GM18511 (cell line): ENCODE measurements at regions not wholly inside any gene's neighbourhood (a gene's known extent, or its start where the extent isn't known, plus 50 kb on each side); places are given as distances from the start of the nearest gene placed in this dataset.
"Not testable (repeated sequence)": the region's sequence is repeated elsewhere in the genome, so short reads cannot be mapped to it uniquely, and the experiment has no call there.

Source experiments
- ATAC-seq: cut with Tn5 transposase; IDR thresholded peaks from one replicate; pipeline ENCODE4 v1.9.1; 2021; ENCODE audit warnings: mild to moderate bottlenecking, moderate library complexity; ENCODE audit not compliant: unreplicated experiment

DNA sequence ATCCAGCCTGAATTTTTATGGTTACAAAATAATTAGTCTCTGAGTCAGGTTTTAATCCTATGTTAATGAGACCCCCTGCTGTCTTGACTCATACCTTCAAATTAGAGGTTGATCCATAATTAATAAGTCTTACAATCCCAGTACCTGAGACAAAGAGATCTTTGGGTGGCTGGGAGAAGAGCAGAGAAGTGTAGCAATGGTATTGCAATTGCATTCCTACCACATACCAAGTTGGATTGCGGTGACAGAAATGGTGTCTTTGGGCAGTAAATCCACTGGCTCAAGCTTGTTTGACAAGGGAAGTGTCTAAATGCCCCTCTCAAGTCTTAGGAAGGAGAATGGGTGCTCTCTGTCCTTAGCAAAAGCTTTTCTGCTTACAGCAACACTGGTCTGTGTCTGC, 150.4 kb downstream of the BTBD3 start:
- no peak for ATAC-seq

GRCh38 chr20:12069181-12069580, 151.5 kb downstream of the BTBD3 start:
- no peak for ATAC-seq

DNA sequence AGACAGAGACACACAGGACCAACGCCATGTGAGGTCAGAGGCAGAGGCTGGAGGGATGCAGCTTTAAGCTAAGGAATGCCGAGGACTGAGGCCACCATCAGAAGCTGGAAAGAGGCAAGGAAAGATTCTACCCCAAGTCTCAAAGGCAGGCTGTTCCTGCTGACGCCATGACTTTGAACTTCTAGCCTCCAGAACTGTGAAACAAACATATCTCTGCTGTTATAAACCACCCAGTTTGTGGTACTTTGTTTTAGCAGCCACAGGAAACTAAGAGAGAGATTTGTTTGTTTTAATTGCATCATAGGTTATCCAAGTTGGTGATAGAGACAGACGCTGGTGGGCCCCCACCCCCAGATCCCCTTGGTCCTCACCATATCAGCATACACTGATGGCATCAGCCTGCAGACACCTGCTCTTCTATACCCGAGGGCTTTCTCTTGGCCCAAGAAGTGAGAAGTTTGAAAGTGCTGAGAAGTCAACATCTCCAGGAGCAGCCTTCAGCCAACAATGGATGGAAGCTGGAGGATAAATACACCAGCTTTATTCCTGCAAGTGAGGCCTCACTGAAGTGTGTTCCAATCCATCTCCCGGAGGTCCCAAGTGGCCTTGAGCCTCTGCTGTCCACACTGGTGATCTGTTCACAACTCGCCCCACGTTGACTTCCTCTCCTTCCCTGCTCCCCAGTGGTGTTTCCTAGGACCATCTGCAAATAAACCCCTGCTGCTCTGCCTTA, 154.7 kb downstream of the BTBD3 start:
- ATAC-seq: no peak

DNA sequence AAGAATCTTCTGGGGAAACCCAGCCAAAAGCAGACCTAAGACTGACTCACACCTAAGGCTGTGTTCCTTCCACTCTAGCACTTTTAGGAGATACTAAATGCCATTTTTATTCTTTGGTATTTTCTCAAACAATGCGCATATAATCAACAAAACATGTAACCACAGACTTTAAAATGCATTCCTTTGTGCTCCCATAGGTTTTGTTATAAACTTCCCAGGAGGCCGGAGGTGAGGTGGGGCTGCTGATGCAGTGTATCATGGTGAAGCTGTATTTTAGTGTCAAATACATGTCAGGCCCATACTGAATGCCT, 155.2 kb downstream of the BTBD3 start:
- ATAC-seq: no peak

GRCh38 chr20:12074111-12074655, 156.5 kb downstream of the BTBD3 start:
- ATAC-seq: no peak

DNA sequence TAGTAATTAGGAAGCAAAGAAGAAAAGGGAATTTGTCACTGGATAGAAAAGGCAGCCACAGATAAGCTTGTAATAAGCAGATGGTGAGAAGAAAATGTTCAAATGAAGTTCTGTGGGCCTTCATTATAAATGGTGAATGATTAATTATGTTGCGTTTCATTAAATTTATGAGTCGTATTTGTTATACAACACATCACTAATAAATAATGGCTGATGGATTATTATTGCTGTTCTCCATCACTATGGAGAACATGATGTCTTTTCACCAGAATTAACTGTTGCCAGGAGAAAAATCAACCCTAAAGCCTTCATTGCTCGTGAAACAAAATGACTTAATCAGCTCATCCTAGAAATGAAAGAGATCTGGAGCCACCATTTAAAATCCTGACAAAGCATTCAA, 158.5 kb downstream of the BTBD3 start:
- no peak for ATAC-seq

DNA sequence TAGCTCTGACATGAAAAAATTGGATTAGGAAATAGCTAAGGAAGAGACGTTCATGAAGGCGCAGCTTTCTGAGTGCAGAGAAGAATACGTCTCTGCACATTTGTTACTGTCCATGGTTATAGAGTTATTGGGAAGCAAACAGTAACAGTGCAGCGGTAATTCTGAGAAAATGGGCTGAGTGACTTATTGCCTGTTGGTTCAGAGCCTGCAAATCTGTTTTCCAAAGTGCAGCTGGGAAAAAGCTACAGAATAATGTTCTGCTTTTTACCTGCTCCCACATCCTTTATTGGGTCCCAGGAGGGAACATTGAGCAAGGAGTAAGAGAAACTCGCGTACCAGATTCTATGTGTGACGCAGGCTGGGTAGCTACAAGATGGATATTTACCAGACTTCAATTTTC, 160.2 kb downstream of the BTBD3 start:
- ATAC-seq: no peak

GRCh38 chr20:12079490-12079889, 161.8 kb downstream of the BTBD3 start:
- no peak for ATAC-seq

DNA sequence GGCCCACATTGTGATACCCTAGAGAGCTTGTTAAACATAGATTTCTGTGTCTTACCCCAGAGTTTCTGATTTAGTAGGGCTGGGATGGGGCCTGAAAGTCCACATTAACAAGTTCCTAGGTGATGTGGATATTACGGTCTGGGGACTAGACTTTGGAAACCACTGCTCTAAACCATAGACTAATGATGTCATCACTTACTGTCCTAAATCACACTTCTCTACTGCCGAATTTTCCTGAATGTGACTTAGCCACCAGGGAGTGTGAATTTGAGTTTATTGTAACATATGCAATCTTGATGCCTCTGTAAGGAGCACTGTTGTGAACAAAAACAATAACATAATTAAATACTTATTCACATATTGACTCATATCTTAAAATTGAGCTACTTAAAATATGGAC, 165.6 kb downstream of the BTBD3 start:
- ATAC-seq: no peak

GRCh38 chr20:12084482-12084881, 166.8 kb downstream of the BTBD3 start:
- ATAC-seq: no peak

DNA sequence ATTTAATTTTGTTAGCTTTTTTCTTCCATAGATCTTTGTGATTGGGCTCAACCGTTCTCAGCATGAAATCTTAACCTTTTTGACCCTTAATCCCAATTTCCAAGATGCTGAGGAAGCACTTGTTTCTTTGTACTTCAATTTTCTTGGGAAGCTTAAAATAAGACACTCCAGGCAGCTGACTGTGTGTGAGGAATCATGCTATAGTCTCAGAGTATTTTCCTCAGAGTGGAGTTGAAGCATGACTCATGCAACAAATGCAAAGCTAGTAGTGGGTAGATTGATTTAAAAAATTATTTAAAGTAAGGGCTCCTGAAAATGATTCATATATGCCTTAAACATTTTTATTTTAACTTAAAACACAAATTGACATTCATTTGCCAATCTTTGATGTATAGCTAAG, 168.7 kb downstream of the BTBD3 start:
- no peak for ATAC-seq

DNA sequence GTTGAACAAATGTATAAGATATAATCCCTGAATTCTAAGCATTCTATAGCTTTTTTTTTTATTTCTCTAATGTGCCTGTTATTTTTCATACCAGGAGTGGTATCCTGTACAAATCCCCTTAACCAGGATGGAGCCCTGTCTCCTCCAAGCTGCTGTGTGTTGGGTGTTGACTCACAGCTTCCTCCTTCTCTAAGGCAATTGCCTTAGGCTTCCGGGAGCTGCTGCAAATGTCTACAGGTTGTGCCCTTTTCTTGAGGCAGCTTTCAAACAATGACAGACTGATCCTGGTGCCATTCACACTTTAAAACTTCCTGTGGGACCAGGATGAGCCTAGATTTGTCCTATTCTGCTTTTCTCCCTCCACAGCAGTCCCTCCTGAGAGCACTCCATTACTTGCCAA, 173.2 kb downstream of the BTBD3 start:
- no peak for ATAC-seq

GRCh38 chr20:12093057-12093796, 175.5 kb downstream of the BTBD3 start:
- no peak for ATAC-seq

DNA sequence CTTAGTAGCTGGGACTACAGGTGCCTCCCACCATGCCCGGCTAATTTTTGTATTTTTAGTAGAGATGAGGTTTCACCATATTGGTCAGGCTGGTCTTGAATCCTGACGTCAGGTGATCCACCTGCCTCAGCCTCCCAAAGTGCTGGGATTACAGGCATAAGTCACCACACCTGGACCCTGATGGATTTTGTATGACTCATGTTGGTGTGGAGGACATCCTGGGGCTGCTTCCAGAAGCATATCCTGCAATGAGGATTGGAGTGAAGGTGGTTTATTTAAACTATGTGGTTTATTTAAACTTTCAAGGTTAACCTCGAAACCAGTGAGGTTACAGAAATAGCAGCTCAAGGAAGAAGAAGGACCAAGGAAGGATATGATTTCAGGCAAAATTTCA, 176.1 kb downstream of the BTBD3 start:
- not testable (repeated sequence) for ATAC-seq

- ATAC-seq: no peak
Observed at GRCh38 chr20:12095180-12095920, 177.7 kb downstream of the BTBD3 start.

GRCh38 chr20:12098421-12098820, 180.7 kb downstream of the BTBD3 start:
- ATAC-seq: no peak

GRCh38 chr20:12108846-12109245, 191.2 kb downstream of the BTBD3 start:
- no peak for ATAC-seq

DNA sequence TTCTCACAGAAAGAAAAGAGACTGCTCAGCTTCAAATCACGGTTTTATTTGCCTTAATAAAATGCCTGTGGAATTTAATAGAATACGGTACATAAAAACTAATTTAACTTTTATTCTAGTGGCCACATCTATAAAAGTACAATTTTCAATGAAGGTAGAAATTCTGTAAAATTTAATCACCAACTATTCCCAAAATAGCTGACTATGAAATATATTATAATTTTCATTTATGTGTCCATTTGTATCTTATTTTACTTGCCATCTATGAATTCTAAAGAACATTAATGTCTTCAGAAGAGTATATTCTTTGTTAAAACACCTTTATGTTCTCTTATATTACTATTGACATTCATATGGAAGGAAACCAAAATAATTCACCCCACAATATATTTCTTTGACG, 192.6 kb downstream of the BTBD3 start:
- ATAC-seq: no peak

GRCh38 chr20:12110711-12111110, 193.0 kb downstream of the BTBD3 start:
- ATAC-seq: no peak

GRCh38 chr20:12111431-12112088, 193.9 kb downstream of the BTBD3 start:
- ATAC-seq: no peak

- no peak for ATAC-seq
Observed at GRCh38 chr20:12112089-12112474, 194.4 kb downstream of the BTBD3 start.
